Breast epithelium (tissue), 3 donors: ENCODE measurements at regions not wholly inside any gene's neighbourhood (a gene's known extent, or its start where the extent isn't known, plus 50 kb on each side); places are given as distances from the start of the nearest gene placed in this dataset.

Experiments
- CTCF ChIP-seq, 3 donors: fragments of 450-650 bp; IDR thresholded peaks; one replicate each; pipeline ENCODE4 v1.5.1; 2016 to 2017; ENCODE audit warnings: antibody characterized with exemption in 3 of 3, mild to moderate bottlenecking in 3 of 3, moderate library complexity in 3 of 3
- POLR2A ChIP-seq: fragments of 450-650 bp; IDR thresholded peaks from one replicate; pipeline ENCODE4 v1.6.1; 2016; ENCODE audit warnings: antibody characterized with exemption, mild to moderate bottlenecking, moderate library complexity
- POLR2AphosphoS5 ChIP-seq, 3 donors: sonication (generic); formaldehyde crosslinking; IDR thresholded peaks; one replicate each; pipeline ENCODE4 v1.6.1; 2017; ENCODE audit warnings: antibody characterized with exemption in 3 of 3

GRCh38 chr13:109700176-109700575, 86.2 kb downstream of the IRS2 start:
- TF ChIP-seq CTCF (IDR thresholded peaks at IDR 0.05) (no peak), POLR2A (no peak), POLR2AphosphoS5 (IDR thresholded peaks at IDR 0.05) (no peak)
